T-cell (primary cell): ENCODE measurements at regions not wholly inside any gene's neighbourhood (a gene's known extent, or its start where the extent isn't known, plus 50 kb on each side); places are given as distances from the start of the nearest gene placed in this dataset.

Experiments
- ATAC-seq, 4 experiments: fragments of 200-7000 bp in 3 of 4; fragments of 150-1000 bp in 1 of 4; cut with Tn5 transposase; replicated peaks in 1 of 4; 1 replicate in 3 of 4; 2 replicates in 1 of 4; pipeline ENCODE4 v1.10.0; 2021; ENCODE audit warnings: moderate library complexity in 3 of 4, mild to moderate bottlenecking in 2 of 4, moderate number of reproducible peaks in 1 of 4
- CTCF ChIA-PET, 2 donors: fragments of 300-600 bp; sonication (Branson Sonifier 250); formaldehyde crosslinking; loops; one replicate each; lab custom pipeline; 2022; ENCODE audit warnings: antibody characterized with exemption in 2 of 2; lab: Charles Lee
- POLR2A ChIA-PET, 2 donors: fragments of 300-600 bp; sonication (Branson Sonifier 250); formaldehyde crosslinking; loops; one replicate each; lab custom pipeline; 2022; ENCODE audit warnings: antibody characterized with exemption in 2 of 2; lab: Charles Lee
- DNase-seq, 35 experiments: peaks; one replicate each; pipeline versions ENCODE4 v3.0.0 to v3.0.0-alpha.2; 2013 to 2023
- H3K27ac ChIP-seq: one replicate; pipeline ENCODE4 v1.5.1; 2013; ENCODE audit warnings: low read length
- H3K27me3 ChIP-seq, 2 experiments: replicated peaks in 1 of 2; 1 replicate in 1 of 2; 2 replicates in 1 of 2; pipeline versions ENCODE4 v1.6.1 to v1.7.0; 2013; ENCODE audit warnings: low read length in 1 of 2, mixed read lengths in 1 of 2; ENCODE audit not compliant: control insufficient read depth in 2 of 2, insufficient read depth in 2 of 2; ENCODE audit errors: extremely low read depth in 1 of 2
- H3K36me3 ChIP-seq, 2 donors: 1 replicate in 1 of 2; 2 replicates in 1 of 2; pipeline versions ENCODE4 v1.6.1 to v1.7.0; 2013; ENCODE audit warnings: low read length in 1 of 2; ENCODE audit not compliant: control insufficient read depth in 2 of 2, insufficient read depth in 1 of 2; ENCODE audit errors: extremely low read depth in 1 of 2
- H3K4me1 ChIP-seq, 2 experiments: 1 replicate in 1 of 2; 2 replicates in 1 of 2; pipeline versions ENCODE4 v1.6.1 to v1.7.0; 2013; ENCODE audit warnings: low read length in 2 of 2, mixed read lengths in 1 of 2; ENCODE audit not compliant: insufficient read depth in 2 of 2, control insufficient read depth in 1 of 2; ENCODE audit errors: extremely low read depth in 1 of 2
- H3K4me3 ChIP-seq, 2 donors: 1 replicate in 1 of 2; 2 replicates in 1 of 2; pipeline versions ENCODE4 v1.5.1 to v1.7.0; 2013; ENCODE audit warnings: mild to moderate bottlenecking in 2 of 2, low read length in 1 of 2, moderate library complexity in 1 of 2; ENCODE audit not compliant: control insufficient read depth in 1 of 2; ENCODE audit errors: extremely low read depth in 1 of 2
- H3K9me3 ChIP-seq: 2 replicates; pipeline ENCODE4 v1.7.0; 2013
- H3K27ac Mint-ChIP-seq, 2 donors: one replicate each; pipeline ENCODE4 v1.8.0; 2020 to 2021; ENCODE audit warnings: mild to moderate bottlenecking in 2 of 2, mixed read lengths in 2 of 2
- H3K27me3 Mint-ChIP-seq, 2 donors: one replicate each; pipeline ENCODE4 v1.8.0; 2021 to 2022; ENCODE audit warnings: mixed read lengths in 2 of 2
- H3K36me3 Mint-ChIP-seq: one replicate; pipeline ENCODE4 v1.8.0; 2021; ENCODE audit warnings: mixed read lengths
- H3K4me1 Mint-ChIP-seq, 3 donors: one replicate each; pipeline ENCODE4 v1.8.0; 2020 to 2022; ENCODE audit warnings: mixed read lengths in 3 of 3, mild to moderate bottlenecking in 1 of 3
- H3K4me3 Mint-ChIP-seq, 3 donors: one replicate each; pipeline ENCODE4 v1.8.0; 2020 to 2022; ENCODE audit warnings: mild to moderate bottlenecking in 3 of 3, mixed read lengths in 3 of 3, moderate library complexity in 3 of 3
- H3K9me3 Mint-ChIP-seq, 3 donors: one replicate each; pipeline ENCODE4 v1.8.0; 2020 to 2022; ENCODE audit warnings: mixed read lengths in 3 of 3
- WGBS: methylation state at CpG from one replicate; pipeline ENCODE4 v1.1.5; 2013; ENCODE audit warnings: missing lambda C conversion rate; ENCODE audit not compliant: insufficient coverage; 5-methylcytosine and 5-hydroxymethylcytosine counted together

DNA sequence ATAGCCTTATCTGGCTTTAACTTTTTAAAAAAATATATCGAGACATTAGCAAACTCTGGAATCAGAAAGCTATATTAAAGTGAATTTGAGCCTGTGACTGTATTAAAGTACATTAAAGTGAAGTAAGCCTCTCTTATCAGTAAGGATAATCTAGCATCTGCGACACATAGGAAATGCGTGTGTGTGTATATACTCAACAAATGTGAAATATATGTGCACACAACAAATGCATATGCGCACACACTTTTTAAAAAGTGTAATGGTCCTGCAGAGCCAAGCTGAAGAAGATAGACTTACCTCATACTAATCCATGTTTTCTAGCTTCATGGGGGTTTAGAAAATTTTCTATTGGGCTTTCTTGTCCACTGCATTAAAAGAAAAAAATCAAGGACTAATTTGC is 437.1 kb downstream of the ZIC1 start:
- no peaks in the 10 kb centered on the region for H3K27me3 Mint-ChIP-seq
- no peak overlapping the region for H3K27ac Mint-ChIP-seq
- H3K4me1 Mint-ChIP-seq, result no peaks in the 10 kb centered on the region
- Histone ChIP-seq H3K27ac (no peak overlapping the region), H3K9me3 (no peaks in the 10 kb centered on the region), H3K4me1 (no peaks in the 10 kb centered on the region), H3K36me3 (no peaks in the 10 kb centered on the region), H3K27me3 (no peaks in the 10 kb centered on the region), H3K4me3 (no peak overlapping the region)
- no peak for ATAC-seq
- CTCF ChIA-PET, result no interaction called here
- no peak for DNase-seq
- POLR2A ChIA-PET, result no interaction called here
- no peak overlapping the region for H3K4me3 Mint-ChIP-seq
- peaks cover 0 to 11% (median 3%) of the 10 kb centered on the region in 3 donors for H3K9me3 Mint-ChIP-seq
- WGBS, result no CpG with 5 or more reads among the region's 4 CpGs
- no peaks in the 10 kb centered on the region for H3K36me3 Mint-ChIP-seq

DNA sequence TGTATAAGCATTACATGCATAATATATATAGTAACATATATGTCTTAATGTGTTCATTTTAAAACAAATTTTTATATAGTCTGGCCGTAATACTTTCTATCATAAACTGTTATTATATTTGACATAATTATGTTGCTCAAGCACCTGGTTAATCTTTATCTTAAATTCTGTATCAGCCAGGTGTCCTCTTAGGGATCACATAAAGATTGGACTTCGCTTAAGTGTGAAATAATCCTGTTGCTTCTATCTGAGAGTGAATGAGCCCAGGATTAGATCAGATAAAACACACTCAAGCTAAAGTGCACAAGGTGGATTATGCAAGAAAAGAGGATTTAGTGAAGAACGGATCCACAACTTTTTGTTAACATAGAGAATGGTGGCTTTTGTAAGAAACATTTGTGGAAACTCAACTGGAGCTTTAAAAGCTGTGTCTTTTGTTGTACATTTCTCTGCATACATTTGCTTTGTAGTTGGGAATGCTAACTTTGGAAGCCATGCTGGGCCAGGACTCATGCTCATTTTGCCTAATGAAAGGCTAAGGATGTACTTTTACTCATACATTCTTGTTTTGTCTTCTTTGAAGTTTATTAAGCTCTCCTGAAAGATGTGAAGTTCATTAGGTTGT is 437.8 kb downstream of the ZIC1 start:
- Histone ChIP-seq H3K27me3 (no peaks in the 10 kb centered on the region), H3K36me3 (no peaks in the 10 kb centered on the region), H3K4me1 (no peaks in the 10 kb centered on the region), H3K9me3 (no peaks in the 10 kb centered on the region), H3K27ac (no peak overlapping the region), H3K4me3 (no peak overlapping the region)
- no peaks in the 10 kb centered on the region for H3K36me3 Mint-ChIP-seq
- no CpG with 5 or more reads among the region's 3 CpGs for WGBS
- no peaks in the 10 kb centered on the region for H3K4me1 Mint-ChIP-seq
- ChIA-PET CTCF (interaction anchor here in 1 of 2 donors (0.5 kb wide), 1 partner anchor 13 kb away, joined by 4 read pairs; no protein-coding TSS in a partner anchor), POLR2A (no interaction called here)
- ATAC-seq (no peak), DNase-seq (no peak)
- H3K27me3 Mint-ChIP-seq, result no peaks in the 10 kb centered on the region
- no peak overlapping the region for H3K27ac Mint-ChIP-seq
- H3K4me3 Mint-ChIP-seq, result no peak overlapping the region
- H3K9me3 Mint-ChIP-seq, result peaks cover 0 to 13% (median 3%) of the 10 kb centered on the region in 3 donors

DNA sequence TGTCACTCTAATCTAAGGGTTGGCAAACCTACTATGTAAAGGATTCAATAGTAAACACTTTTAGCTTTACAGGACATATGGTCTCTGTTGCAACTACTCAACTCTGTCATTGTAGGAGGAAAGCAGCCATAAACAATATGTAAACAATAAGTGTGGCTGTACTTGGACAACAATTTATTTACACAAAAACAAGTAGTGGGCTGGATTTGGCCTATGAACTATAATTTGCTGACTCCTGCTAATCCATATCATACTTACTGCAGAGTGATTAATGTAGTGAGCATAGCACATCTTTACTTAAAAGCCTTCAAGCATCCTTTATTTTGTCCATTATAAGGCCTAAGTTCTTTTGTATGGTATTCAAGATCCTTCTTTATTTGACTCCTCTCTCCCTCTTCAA is 441.9 kb downstream of the ZIC1 start:
- Histone ChIP-seq H3K27me3 (no peaks in the 10 kb centered on the region), H3K9me3 (no peaks in the 10 kb centered on the region), H3K4me1 (no peaks in the 10 kb centered on the region), H3K36me3 (no peaks in the 10 kb centered on the region), H3K27ac (no peak overlapping the region), H3K4me3 (no peak overlapping the region)
- H3K27ac Mint-ChIP-seq, result no peak overlapping the region
- no peaks in the 10 kb centered on the region for H3K4me1 Mint-ChIP-seq
- POLR2A ChIA-PET, result no interaction called here
- DNase-seq (no peak), ATAC-seq (no peak)
- no peaks in the 10 kb centered on the region for H3K27me3 Mint-ChIP-seq
- H3K4me3 Mint-ChIP-seq, result no peak overlapping the region
- no peaks in the 10 kb centered on the region for H3K36me3 Mint-ChIP-seq
- CTCF ChIA-PET, result no interaction called here
- H3K9me3 Mint-ChIP-seq, result peaks cover 0 to 12% (median 8%) of the 10 kb centered on the region in 3 donors

DNA sequence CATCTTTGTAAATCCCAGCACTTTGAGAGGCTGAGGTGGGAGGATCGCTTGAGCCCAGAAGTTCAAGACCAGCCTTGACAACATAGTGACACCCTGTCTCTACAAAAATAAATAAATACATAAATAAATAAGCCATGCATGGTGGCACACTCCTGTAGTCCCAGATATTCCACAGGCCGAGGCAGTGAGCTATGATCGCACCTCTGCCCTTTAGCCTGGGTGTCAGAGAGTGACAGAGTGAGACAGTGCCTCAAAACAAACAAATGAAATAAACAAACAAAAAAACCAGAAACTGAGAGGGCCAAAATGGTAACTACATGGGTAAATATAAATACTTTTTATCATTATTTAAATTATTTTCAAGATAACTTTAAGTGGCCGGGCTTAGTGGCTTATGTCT is 445.4 kb downstream of the ZIC1 start:
- CTCF ChIA-PET, result no interaction called here
- Histone ChIP-seq H3K4me3 (no peak overlapping the region), H3K36me3 (no peaks in the 10 kb centered on the region), H3K4me1 (no peaks in the 10 kb centered on the region), H3K9me3 (no peaks in the 10 kb centered on the region), H3K27me3 (peaks cover 0 to 2% of the 10 kb centered on the region in 2 experiments), H3K27ac (no peak overlapping the region)
- H3K4me1 Mint-ChIP-seq, result no peaks in the 10 kb centered on the region
- no CpG with 5 or more reads among the region's 4 CpGs for WGBS
- no peak for ATAC-seq
- no peaks in the 10 kb centered on the region for H3K27me3 Mint-ChIP-seq
- H3K4me3 Mint-ChIP-seq, result no peak overlapping the region
- H3K36me3 Mint-ChIP-seq, result no peaks in the 10 kb centered on the region
- no peak overlapping the region for H3K27ac Mint-ChIP-seq
- H3K9me3 Mint-ChIP-seq, result peaks cover 14 to 19% (median 14%) of the 10 kb centered on the region in 3 donors
- DNase-seq, result no peak
- POLR2A ChIA-PET, result no interaction called here

DNA sequence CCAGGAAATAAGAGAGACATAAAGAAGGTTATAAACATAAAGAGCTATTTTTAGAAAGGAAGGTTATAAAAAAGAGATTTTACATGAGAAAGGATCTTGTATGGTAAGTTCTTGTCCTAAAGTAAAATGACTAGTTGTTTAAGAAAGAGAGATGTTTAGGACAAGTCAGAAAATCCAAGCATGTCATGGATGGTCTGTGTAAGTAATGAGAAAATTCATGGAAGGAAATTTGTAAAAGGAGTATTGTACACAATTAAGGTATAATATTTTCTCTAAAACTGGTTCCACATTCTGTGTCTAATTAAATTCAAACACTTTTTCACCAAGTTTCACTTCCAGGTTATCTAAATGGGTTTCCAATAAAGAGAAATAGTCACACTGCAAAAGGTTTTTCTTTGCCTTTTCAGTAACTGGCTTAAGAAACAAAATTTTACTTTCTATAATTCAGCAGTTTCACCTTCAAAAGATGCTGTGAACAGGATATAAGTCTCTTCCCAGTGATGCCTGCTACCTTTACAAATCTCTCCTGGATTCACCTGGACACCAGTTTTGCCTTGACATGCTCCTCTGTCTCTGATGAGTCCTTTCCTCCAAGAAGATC is 455.7 kb downstream of the ZIC1 start:
- Mint-ChIP-seq H3K27ac (no peak overlapping the region), H3K4me1 (no peaks in the 10 kb centered on the region)
- CTCF ChIA-PET, result no interaction called here

DNA sequence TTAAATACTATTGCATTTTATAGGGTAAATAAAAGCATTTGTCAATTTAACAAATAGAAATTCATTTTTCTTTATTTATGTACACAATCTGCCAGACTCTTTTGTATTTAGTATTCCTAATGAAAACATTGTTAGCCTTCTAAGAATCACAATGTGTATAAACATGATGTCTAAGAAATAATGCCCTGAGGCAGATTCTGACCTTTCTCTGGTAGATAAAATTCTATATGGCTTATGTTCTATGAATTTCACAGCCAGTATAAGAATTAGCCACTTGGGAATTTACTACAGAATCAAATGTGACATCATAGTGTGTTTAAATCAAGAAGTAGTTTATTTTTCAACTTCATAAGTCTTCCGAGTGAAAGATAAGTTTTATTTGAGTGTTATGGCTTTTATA is 457.4 kb downstream of the ZIC1 start:
- DNase-seq, result no peak
- H3K4me1 Mint-ChIP-seq, result no peaks in the 10 kb centered on the region
- Histone ChIP-seq H3K9me3 (no peaks in the 10 kb centered on the region), H3K27me3 (no peaks in the 10 kb centered on the region), H3K4me3 (no peak overlapping the region), H3K4me1 (no peaks in the 10 kb centered on the region), H3K27ac (no peak overlapping the region), H3K36me3 (no peaks in the 10 kb centered on the region)
- no peak overlapping the region for H3K27ac Mint-ChIP-seq
- peaks cover 4 to 27% (median 14%) of the 10 kb centered on the region in 3 donors for H3K9me3 Mint-ChIP-seq
- H3K4me3 Mint-ChIP-seq, result no peak overlapping the region
- ChIA-PET CTCF (no interaction called here), POLR2A (no interaction called here)
- no peaks in the 10 kb centered on the region for H3K36me3 Mint-ChIP-seq
- no CpG with 5 or more reads among the region's 1 CpG for WGBS
- ATAC-seq, result no peak
- H3K27me3 Mint-ChIP-seq, result no peaks in the 10 kb centered on the region

More for the DNA sequence above, 455.7 kb downstream of the ZIC1 start:
- H3K27me3 Mint-ChIP-seq, result no peaks in the 10 kb centered on the region
- H3K36me3 Mint-ChIP-seq, result no peaks in the 10 kb centered on the region
- DNase-seq, result no peak
- ATAC-seq, result no peak
- H3K27ac ChIP-seq, result no peak overlapping the region
- H3K36me3 ChIP-seq, result no peaks in the 10 kb centered on the region
- POLR2A ChIA-PET, result no interaction called here
- H3K4me3 Mint-ChIP-seq, result no peak overlapping the region
- H3K9me3 Mint-ChIP-seq, result peaks cover 4 to 26% (median 14%) of the 10 kb centered on the region in 3 donors
- H3K4me3 ChIP-seq, result no peak overlapping the region
- no peaks in the 10 kb centered on the region for H3K27me3 ChIP-seq
- H3K4me1 ChIP-seq, result no peaks in the 10 kb centered on the region
- no peaks in the 10 kb centered on the region for H3K9me3 ChIP-seq
